Right ventricle myocardium inferior (tissue), 1 donor: ENCODE measurements at regions not wholly inside any gene's neighbourhood (a gene's known extent, or its start where the extent isn't known, plus 50 kb on each side); places are given as distances from the start of the nearest gene placed in this dataset.

Experiments used
- ATAC-seq: fragments of 200-7000 bp; cut with Tn5 transposase; one replicate; pipeline ENCODE4 v1.9.1; 2020; ENCODE audit warnings: mild to moderate bottlenecking, moderate library complexity
- DNase-seq: peaks from one replicate; pipeline ENCODE4 v3.0.0; 2021; ENCODE audit errors: missing footprints
- intact Hi-C: fragments of 100-400 bp; cut with DNase I; formaldehyde crosslinking; loops from one replicate; pipeline ENCODE4 v1.11.0; 2022
- donor health status: DM: no; HTN: yes; CAD: no; lungs with severe emphysema.

- DNase-seq (no peak), ATAC-seq (no peak)
- intact Hi-C loops = no loop called here
Observed at GRCh38 chr12:115351514-115352077, 667.6 kb upstream of the TBX3 start.

- intact Hi-C loops = no loop called here
- ATAC-seq = no peak
- DNase-seq = no peak
Observed at GRCh38 chr12:115349711-115350110, 665.7 kb upstream of the TBX3 start.

- DNase-seq (no peak), ATAC-seq (no peak)
- intact Hi-C loops = no loop called here
Observed at GRCh38 chr12:115348301-115348700, 664.3 kb upstream of the TBX3 start.

- intact Hi-C loops = no loop called here
- no peak for ATAC-seq
- DNase-seq = no peak
Observed at GRCh38 chr12:115343601-115344000, 659.6 kb upstream of the TBX3 start.

- intact Hi-C loops = no loop called here
- ATAC-seq (no peak), DNase-seq (no peak)
Observed at GRCh38 chr12:115343008-115343407, 659.0 kb upstream of the TBX3 start.

- intact Hi-C loops = no loop called here
- ATAC-seq (peak; percentile 59), DNase-seq (no peak)
Observed at GRCh38 chr12:115341442-115341841, 657.5 kb upstream of the TBX3 start.

GRCh38 chr12:115338566-115339294 is 654.8 kb upstream of the TBX3 start:
- ATAC-seq = no peak
- intact Hi-C loops = loop anchor here (10.0 kb wide), 1 partner anchor 234 kb away; no protein-coding TSS in a partner anchor
- DNase-seq = no peak

- peak; percentile 77 for ATAC-seq
- intact Hi-C loops = loop anchor here (10.0 kb wide), 1 partner anchor 233 kb away; no protein-coding TSS in a partner anchor
Observed at GRCh38 chr12:115337693-115338543, 653.9 kb upstream of the TBX3 start.

GRCh38 chr12:115336506-115336905 is 652.5 kb upstream of the TBX3 start:
- intact Hi-C loops = loop anchor here (10.0 kb wide), 1 partner anchor 232 kb away; no protein-coding TSS in a partner anchor
- no peak for DNase-seq
- ATAC-seq = no peak

More at GRCh38 chr12:115337693-115338543, 653.9 kb upstream of the TBX3 start:
- no peak for DNase-seq

GRCh38 chr12:115335594-115335993 is 651.6 kb upstream of the TBX3 start:
- ATAC-seq = peak; percentile 64
- intact Hi-C loops = loop anchor here (10.0 kb wide), 1 partner anchor 231 kb away; no protein-coding TSS in a partner anchor
- peak; percentile 69 for DNase-seq

GRCh38 chr12:115335048-115335447 is 651.1 kb upstream of the TBX3 start:
- peak; percentile 74 for DNase-seq
- intact Hi-C loops = loop anchor here (10.0 kb wide), 1 partner anchor 230 kb away; no protein-coding TSS in a partner anchor
- peak; percentile 64 for ATAC-seq

GRCh38 chr12:115332945-115333344 is 649.0 kb upstream of the TBX3 start:
- no peak for ATAC-seq
- no peak for DNase-seq
- intact Hi-C loops = loop anchor here (10.0 kb wide), 1 partner anchor 228 kb away; no protein-coding TSS in a partner anchor

GRCh38 chr12:115325858-115326257 is 641.9 kb upstream of the TBX3 start:
- intact Hi-C loops = no loop called here
- no peak for DNase-seq
- no peak for ATAC-seq

- intact Hi-C loops = no loop called here
- no peak for DNase-seq
- ATAC-seq = no peak
Observed at GRCh38 chr12:115324949-115325593, 641.1 kb upstream of the TBX3 start.

GRCh38 chr12:115323223-115323905 is 639.4 kb upstream of the TBX3 start:
- DNase-seq (no peak), ATAC-seq (no peak)
- intact Hi-C loops = no loop called here

- ATAC-seq = no peak
- intact Hi-C loops = no loop called here
- no peak for DNase-seq
Observed at GRCh38 chr12:115322275-115322674, 638.3 kb upstream of the TBX3 start.

GRCh38 chr12:115320967-115321366 is 637.0 kb upstream of the TBX3 start:
- intact Hi-C loops = no loop called here
- DNase-seq (peak; percentile 80), ATAC-seq (peak; percentile 44)

GRCh38 chr12:115320451-115320850 is 636.5 kb upstream of the TBX3 start:
- ATAC-seq (no peak), DNase-seq (no peak)
- intact Hi-C loops = no loop called here
